Neural progenitor cell (in vitro differentiated cells): ENCODE measurements at regions not wholly inside any gene's neighbourhood (a gene's known extent, or its start where the extent isn't known, plus 50 kb on each side); places are given as distances from the start of the nearest gene placed in this dataset.
A peak's percentile ranks its signal among the peaks of the same experiment; 100 is the strongest.

Experiments used
- DNase-seq: peaks from one replicate; pipeline ENCODE4 v3.0.0-alpha.2; 2016; ENCODE audit warnings: low spot score
- H2AFZ ChIP-seq: fragments of 200-600 bp; sonication (generic); replicated peaks from 2 replicates; pipeline ENCODE4 v1.6.1; 2016; ENCODE audit warnings: antibody characterized with exemption
- H3F3A ChIP-seq: fragments of 200-600 bp; sonication (generic); 2 replicates; pipeline ENCODE4 v1.6.1; 2016; ENCODE audit warnings: antibody characterized with exemption, low read depth
- H3K27ac ChIP-seq: fragments of 200-600 bp; sonication (generic); 2 replicates; pipeline ENCODE4 v1.5.1; 2016; ENCODE audit warnings: mild to moderate bottlenecking
- H3K27me3 ChIP-seq: fragments of 200-600 bp; sonication (generic); 2 replicates; pipeline ENCODE4 v1.6.1; 2016; ENCODE audit warnings: mild to moderate bottlenecking, moderate library complexity
- H3K36me3 ChIP-seq: fragments of 200-600 bp; sonication (generic); 2 replicates; pipeline ENCODE4 v1.5.1; 2016
- H3K4me1 ChIP-seq: fragments of 200-600 bp; sonication (generic); 2 replicates; pipeline ENCODE4 v1.6.1; 2016; ENCODE audit warnings: mixed run types
- H3K4me2 ChIP-seq: fragments of 200-600 bp; sonication (generic); 2 replicates; pipeline ENCODE4 v1.6.1; 2016
- H3K4me3 ChIP-seq: fragments of 200-600 bp; sonication (generic); 2 replicates; pipeline ENCODE4 v1.5.1; 2016
- H3K79me2 ChIP-seq: fragments of 200-600 bp; sonication (generic); 2 replicates; pipeline ENCODE4 v1.6.1; 2016; ENCODE audit warnings: low read depth
- H3K9ac ChIP-seq: fragments of 200-600 bp; sonication (generic); 2 replicates; pipeline ENCODE4 v1.6.1; 2016
- H3K9me3 ChIP-seq: fragments of 200-600 bp; sonication (generic); 2 replicates; pipeline ENCODE4 v1.5.1; 2016; ENCODE audit warnings: low read depth
- H4K20me1 ChIP-seq: fragments of 200-600 bp; sonication (generic); 2 replicates; pipeline ENCODE4 v1.6.1; 2016; ENCODE audit warnings: low read depth
- H3K27ac Mint-ChIP-seq: 3 replicates; pipeline ENCODE4 v1.8.0; 2021; ENCODE audit warnings: mixed read lengths
- H3K27me3 Mint-ChIP-seq: 2 replicates; pipeline ENCODE4 v1.8.0; 2022; ENCODE audit warnings: low read depth, mild to moderate bottlenecking, inconsistent platforms, moderate library complexity, mixed read lengths; ENCODE audit not compliant: insufficient read depth
- H3K36me3 Mint-ChIP-seq: 3 replicates; pipeline ENCODE4 v1.8.0; 2021; ENCODE audit warnings: mixed read lengths
- H3K4me1 Mint-ChIP-seq: 3 replicates; pipeline ENCODE4 v1.8.0; 2021; ENCODE audit warnings: mixed read lengths
- H3K4me3 Mint-ChIP-seq: 3 replicates; pipeline ENCODE4 v1.8.0; 2021; ENCODE audit warnings: mild to moderate bottlenecking, moderate library complexity, mixed read lengths
- H3K9me3 Mint-ChIP-seq: 3 replicates; pipeline ENCODE4 v1.8.0; 2020; ENCODE audit warnings: mixed read lengths
- CTCF ChIP-seq: fragments of 200-600 bp; sonication (generic); IDR thresholded peaks from 2 replicates; pipeline ENCODE4 v1.5.1; 2017; ENCODE audit warnings: antibody characterized with exemption, mild to moderate bottlenecking
- EZH2 ChIP-seq: fragments of 200-600 bp; sonication (generic); IDR thresholded peaks from 2 replicates; pipeline ENCODE4 v1.6.1; 2017; ENCODE audit warnings: antibody characterized with exemption, mild to moderate bottlenecking, moderate library complexity
- EZH2phosphoT487 ChIP-seq: fragments of 200-600 bp; sonication (generic); IDR thresholded peaks from 2 replicates; pipeline ENCODE4 v1.6.1; 2017; ENCODE audit warnings: antibody characterized with exemption

GRCh38 chr17:77843896-77844295 is 114.6 kb upstream of the TNRC6C start:
- H3K27me3 ChIP-seq, result no peaks in the 10 kb centered on the region
- H3K9me3 ChIP-seq, result no peaks in the 10 kb centered on the region
- Mint-ChIP-seq H3K9me3 (no peaks in the 10 kb centered on the region), H3K27ac (peak overlapping the region; percentile 50), H3K36me3 (no peaks in the 10 kb centered on the region), H3K27me3 (peaks cover 5% of the 10 kb centered on the region), H3K4me1 (peaks cover 5% of the 10 kb centered on the region), H3K4me3 (no peak overlapping the region)
- TF ChIP-seq EZH2, result no peak
- no peak for TF ChIP-seq CTCF
- TF ChIP-seq EZH2phosphoT487, result no peak
- H3K9ac ChIP-seq, result no peak overlapping the region
- no peak overlapping the region for H3K4me3 ChIP-seq
- no peak overlapping the region for H3K4me2 ChIP-seq
- H3K79me2 ChIP-seq, result no peaks in the 10 kb centered on the region
- DNase-seq, result no peak
- H3F3A ChIP-seq, result no peaks in the 10 kb centered on the region
- no peaks in the 10 kb centered on the region for H3K36me3 ChIP-seq
- H3K4me1 ChIP-seq, result no peaks in the 10 kb centered on the region
- H3K27ac ChIP-seq, result no peak overlapping the region
- H4K20me1 ChIP-seq, result no peaks in the 10 kb centered on the region
- H2AFZ ChIP-seq, result no peak overlapping the region

- no peak for DNase-seq
- Histone ChIP-seq H3K9me3 (no peaks in the 10 kb centered on the region), H3K4me2 (no peak overlapping the region), H3K27me3 (no peaks in the 10 kb centered on the region), H3K36me3 (no peaks in the 10 kb centered on the region), H4K20me1 (no peaks in the 10 kb centered on the region), H3K27ac (no peak overlapping the region), H3F3A (peaks cover 2% of the 10 kb centered on the region), H3K4me3 (no peak overlapping the region), H3K79me2 (no peaks in the 10 kb centered on the region), H2AFZ (no peak overlapping the region), H3K4me1 (no peaks in the 10 kb centered on the region), H3K9ac (no peak overlapping the region)
- Mint-ChIP-seq H3K27ac (peak overlapping the region; percentile 46), H3K4me1 (peaks cover 5% of the 10 kb centered on the region), H3K27me3 (peaks cover 5% of the 10 kb centered on the region), H3K9me3 (no peaks in the 10 kb centered on the region), H3K36me3 (no peaks in the 10 kb centered on the region), H3K4me3 (no peak overlapping the region)
- no peak for TF ChIP-seq EZH2phosphoT487
- no peak for TF ChIP-seq CTCF
- TF ChIP-seq EZH2, result no peak
These were observed 113.8 kb upstream of the TNRC6C start for GRCh38 chr17:77844681-77845080.

DNA sequence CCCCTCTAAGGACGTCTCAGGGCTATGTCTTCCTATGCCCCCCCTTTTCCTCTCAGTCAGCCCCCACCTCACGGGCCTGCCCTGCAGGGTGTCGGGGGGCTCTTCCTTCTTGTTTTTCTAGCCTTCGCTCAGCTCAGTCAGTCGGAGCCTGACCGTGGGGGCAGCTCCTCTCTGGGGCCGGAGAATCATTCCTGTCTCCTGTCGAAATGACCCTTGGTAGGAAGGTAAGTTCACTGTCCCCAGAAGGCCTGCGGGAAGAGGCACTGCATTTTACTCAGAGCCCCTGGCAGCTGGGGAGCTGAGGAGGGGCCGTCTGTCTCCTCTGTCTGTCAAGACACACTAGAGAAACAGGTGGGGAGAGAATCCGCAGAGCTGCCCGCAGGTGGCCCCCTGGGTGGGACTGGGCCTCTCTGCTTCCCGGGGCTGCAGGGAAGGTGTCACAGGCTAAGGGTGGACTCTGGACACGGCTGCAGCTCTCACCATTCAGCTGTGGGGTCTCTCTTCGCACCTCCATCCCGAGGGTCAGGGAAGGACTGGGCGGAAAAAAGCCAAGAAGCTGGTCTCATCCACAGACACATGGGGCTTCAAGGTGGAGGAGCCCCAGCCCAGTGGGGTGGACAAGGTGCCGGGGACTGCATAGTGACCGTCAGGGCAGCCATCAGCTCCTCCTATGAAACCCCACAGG is 112.8 kb upstream of the TNRC6C start:
- no peak for TF ChIP-seq EZH2phosphoT487
- TF ChIP-seq EZH2, result no peak
- TF ChIP-seq CTCF, result no peak
- H3K27ac ChIP-seq, result no peak overlapping the region
- H3K9me3 ChIP-seq, result peaks cover 4% of the 10 kb centered on the region
- H3K4me1 ChIP-seq, result no peaks in the 10 kb centered on the region
- H3K36me3 ChIP-seq, result no peaks in the 10 kb centered on the region
- H4K20me1 ChIP-seq, result no peaks in the 10 kb centered on the region
- DNase-seq, result no peak
- no peak overlapping the region for H3K4me3 ChIP-seq
- H3K4me2 ChIP-seq, result no peak overlapping the region
- peaks cover 12% of the 10 kb centered on the region for H3F3A ChIP-seq
- H3K9ac ChIP-seq, result no peak overlapping the region
- Mint-ChIP-seq H3K4me1 (peaks cover 5% of the 10 kb centered on the region), H3K27me3 (peaks cover 5% of the 10 kb centered on the region), H3K9me3 (no peaks in the 10 kb centered on the region), H3K4me3 (peak overlapping the region; percentile 5), H3K36me3 (no peaks in the 10 kb centered on the region), H3K27ac (no peak overlapping the region)
- H3K27me3 ChIP-seq, result no peaks in the 10 kb centered on the region
- no peak overlapping the region for H2AFZ ChIP-seq
- no peaks in the 10 kb centered on the region for H3K79me2 ChIP-seq
